Stimulated activated naive B cell treated with anti-CD40 and anti-IgM and Interleukin-4, amounts not matched to agents 10 μg/mL and 1 μg/mL and 100 μg/mL, for 72 hours (primary cell): ENCODE measurements at regions not wholly inside any gene's neighbourhood (a gene's known extent, or its start where the extent isn't known, plus 50 kb on each side); places are given as distances from the start of the nearest gene placed in this dataset.
"Not testable (repeated sequence)": the region's sequence is repeated elsewhere in the genome, so short reads cannot be mapped to it uniquely, and the experiment has no call there.

Source experiments
- ATAC-seq, 2 donors: fragments of 150-1000 bp; cut with Tn5 transposase; replicated peaks; 2 replicates each; pipeline ENCODE4 v1.10.0; 2021; ENCODE audit warnings: moderate library complexity in 1 of 2
- DNase-seq: peaks from one replicate; pipeline ENCODE4 v3.0.0; 2021
- H3K27ac Mint-ChIP-seq: one replicate; pipeline ENCODE4 v1.8.0; 2022; ENCODE audit warnings: mild to moderate bottlenecking, mixed read lengths
- H3K27me3 Mint-ChIP-seq, 2 donors: one replicate each; pipeline ENCODE4 v1.8.0; 2022; ENCODE audit warnings: mixed read lengths in 2 of 2
- H3K36me3 Mint-ChIP-seq, 2 donors: one replicate each; pipeline ENCODE4 v1.8.0; 2022; ENCODE audit warnings: mixed read lengths in 2 of 2, mild to moderate bottlenecking in 1 of 2
- H3K4me1 Mint-ChIP-seq, 2 donors: one replicate each; pipeline ENCODE4 v1.8.0; 2022; ENCODE audit warnings: mixed read lengths in 2 of 2, mild to moderate bottlenecking in 1 of 2
- H3K4me3 Mint-ChIP-seq, 2 donors: one replicate each; pipeline ENCODE4 v1.8.0; 2022; ENCODE audit warnings: mild to moderate bottlenecking in 2 of 2, mixed read lengths in 2 of 2, moderate library complexity in 1 of 2
- H3K9me3 Mint-ChIP-seq, 2 donors: one replicate each; pipeline ENCODE4 v1.8.0; 2022; ENCODE audit warnings: mixed read lengths in 2 of 2, mild to moderate bottlenecking in 1 of 2

DNA sequence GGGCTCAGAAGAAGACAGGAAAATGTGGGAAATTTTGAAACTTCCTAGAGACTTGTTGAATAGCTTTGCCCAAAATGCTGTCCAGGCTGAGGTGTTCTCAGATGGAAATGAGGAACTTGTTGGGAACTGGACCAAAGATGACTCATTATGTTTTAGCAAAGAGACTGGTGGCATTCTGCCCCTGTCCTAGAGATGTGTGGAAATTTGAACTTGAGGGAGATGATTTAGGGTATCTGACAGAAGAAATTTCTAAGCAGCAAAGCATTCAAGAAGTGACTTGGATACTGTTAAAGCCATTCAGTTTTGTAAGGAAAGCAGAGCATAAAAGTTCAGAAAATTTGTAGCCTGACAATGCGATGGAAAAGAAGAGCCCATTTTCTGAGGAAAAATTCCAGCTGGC lies 1052.7 kb downstream of the ROBO2 start:
- not testable (repeated sequence) for H3K4me3 Mint-ChIP-seq, DNase-seq, H3K4me1 Mint-ChIP-seq, H3K27ac Mint-ChIP-seq, H3K27me3 Mint-ChIP-seq, ATAC-seq, H3K36me3 Mint-ChIP-seq
- H3K9me3 Mint-ChIP-seq, result peaks cover 11 to 21% of the 10 kb centered on the region in 2 donors

DNA sequence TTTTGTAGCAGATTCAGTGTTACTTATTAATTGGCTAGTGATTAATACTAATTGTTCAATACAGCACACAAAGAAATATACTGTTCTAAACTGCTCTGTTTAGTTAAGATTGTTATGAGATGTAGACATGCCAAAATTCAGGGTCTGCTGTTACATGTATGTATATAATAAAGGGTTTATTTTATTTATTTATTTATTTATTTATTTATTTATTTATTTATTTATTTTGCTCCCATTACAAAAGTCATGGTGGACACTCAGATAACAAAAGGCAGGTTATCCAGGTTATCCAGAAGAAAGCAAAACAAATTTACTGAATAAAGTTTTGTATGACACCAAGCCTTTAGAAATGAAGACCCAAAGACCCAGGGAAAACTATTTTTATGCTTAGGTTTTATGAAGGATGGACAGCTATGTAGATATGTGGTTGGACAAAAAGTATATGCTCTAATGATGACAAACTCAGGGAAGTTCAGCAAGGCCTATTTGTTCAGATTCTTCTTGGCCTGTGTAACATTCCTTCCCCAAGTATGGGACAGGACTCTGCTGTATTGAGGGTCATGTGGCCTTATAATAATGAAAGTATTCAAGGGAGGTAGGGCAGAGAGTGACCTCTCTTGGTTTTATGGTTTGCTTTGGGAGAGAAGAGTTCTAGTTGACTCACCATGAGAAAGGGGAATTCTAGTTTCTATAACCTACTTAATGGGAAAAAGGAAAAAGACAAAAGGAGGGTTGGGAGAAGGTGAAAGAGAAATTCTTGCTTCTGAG lies 1056.8 kb downstream of the ROBO2 start:
- Mint-ChIP-seq H3K4me3 (no peak overlapping the region), H3K27me3 (no peaks in the 10 kb centered on the region)
- ATAC-seq, result no peak

DNA sequence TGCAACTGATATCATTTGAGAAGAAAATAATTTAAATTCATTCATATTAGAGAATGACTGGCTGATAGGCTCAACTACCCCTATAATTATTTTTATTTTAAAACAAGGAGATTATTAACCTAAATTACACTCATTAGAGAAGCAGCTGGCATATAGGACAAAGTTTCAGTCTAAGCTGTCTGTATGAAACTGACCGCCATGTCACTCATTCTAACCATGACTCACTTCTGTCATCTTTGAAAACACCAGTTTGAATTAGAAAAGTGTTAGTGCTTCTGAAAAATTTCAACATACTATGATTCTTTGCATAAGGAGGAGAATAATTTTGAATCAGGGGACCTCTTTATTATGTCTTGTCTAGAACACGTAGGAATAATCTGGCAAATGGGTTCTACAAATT lies 1058.5 kb downstream of the ROBO2 start:
- no peaks in the 10 kb centered on the region for H3K36me3 Mint-ChIP-seq
- H3K27ac Mint-ChIP-seq, result no peak overlapping the region
- DNase-seq, result no peak

More for the DNA sequence above, 1056.8 kb downstream of the ROBO2 start:
- H3K9me3 Mint-ChIP-seq, result peaks cover 12 to 24% of the 10 kb centered on the region in 2 donors
- no peak overlapping the region for H3K27ac Mint-ChIP-seq
- no peak for DNase-seq
- H3K36me3 Mint-ChIP-seq, result no peaks in the 10 kb centered on the region
- no peaks in the 10 kb centered on the region for H3K4me1 Mint-ChIP-seq

DNA sequence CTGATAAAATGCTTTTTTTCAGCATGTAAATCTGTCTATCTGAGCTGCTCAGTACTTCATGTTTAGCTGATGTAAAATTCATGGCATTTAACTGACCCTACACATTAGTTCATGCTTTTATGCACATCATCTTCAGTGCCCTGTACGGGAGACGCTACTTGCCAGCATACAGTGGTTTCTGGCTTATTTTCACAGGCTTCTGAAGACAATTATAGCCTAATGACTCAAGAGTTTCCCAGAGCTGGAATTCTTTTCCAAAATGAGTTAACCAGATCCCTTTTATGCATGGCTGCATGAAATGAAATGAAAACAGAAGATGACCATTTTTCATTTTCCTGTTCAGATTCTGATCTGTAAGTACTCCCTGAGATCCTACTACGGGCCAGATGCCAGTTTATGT lies 1061.5 kb downstream of the ROBO2 start:
- H3K27me3 Mint-ChIP-seq, result no peaks in the 10 kb centered on the region
- no peaks in the 10 kb centered on the region for H3K4me1 Mint-ChIP-seq
- DNase-seq (no peak), ATAC-seq (no peak)
- no peak overlapping the region for H3K27ac Mint-ChIP-seq
- peaks cover 3 to 4% of the 10 kb centered on the region in 2 donors for H3K9me3 Mint-ChIP-seq
- no peaks in the 10 kb centered on the region for H3K36me3 Mint-ChIP-seq
- H3K4me3 Mint-ChIP-seq, result no peak overlapping the region

More for the DNA sequence above, 1058.5 kb downstream of the ROBO2 start:
- ATAC-seq, result no peak
- H3K4me3 Mint-ChIP-seq, result no peak overlapping the region
- peaks cover 9 to 17% of the 10 kb centered on the region in 2 donors for H3K9me3 Mint-ChIP-seq
- no peaks in the 10 kb centered on the region for H3K27me3 Mint-ChIP-seq
- no peaks in the 10 kb centered on the region for H3K4me1 Mint-ChIP-seq

DNA sequence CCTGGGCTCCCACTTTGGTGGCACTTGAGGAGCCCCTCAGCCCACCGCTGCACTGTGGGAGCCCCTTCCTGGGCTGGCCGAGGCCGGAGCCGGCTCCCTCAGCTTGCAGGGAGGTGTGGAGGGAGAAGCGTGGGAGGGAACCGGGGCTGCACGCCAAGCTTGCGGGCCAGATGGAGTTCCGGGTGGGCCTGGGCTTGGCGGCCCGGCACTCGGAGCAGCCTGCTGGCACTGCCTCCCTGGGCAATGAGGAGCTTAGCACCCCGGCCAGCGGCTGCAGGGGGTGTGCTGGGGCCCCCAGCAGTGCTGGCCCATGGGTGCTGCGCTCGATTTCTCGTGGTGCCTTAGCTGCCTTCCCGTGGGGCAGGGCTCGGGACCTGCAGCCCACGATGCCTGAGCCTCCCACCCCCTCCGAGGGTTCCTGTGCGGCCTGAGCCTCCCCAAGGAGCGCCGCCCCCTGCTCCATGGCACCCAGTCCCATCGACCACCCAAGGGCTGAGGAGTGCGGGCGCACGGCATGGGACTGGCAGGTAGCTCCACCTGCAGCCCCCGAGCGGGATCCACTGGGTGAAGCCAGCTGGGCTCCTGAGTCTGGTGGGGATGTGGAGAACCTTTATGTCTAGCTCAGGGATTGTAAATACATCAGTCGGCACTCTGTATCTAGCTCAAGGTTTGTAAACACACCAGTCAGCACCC lies 1068.5 kb downstream of the ROBO2 start:
- not testable (repeated sequence) for H3K4me3 Mint-ChIP-seq, H3K4me1 Mint-ChIP-seq, H3K27me3 Mint-ChIP-seq, H3K36me3 Mint-ChIP-seq, H3K9me3 Mint-ChIP-seq, DNase-seq, H3K27ac Mint-ChIP-seq, ATAC-seq

DNA sequence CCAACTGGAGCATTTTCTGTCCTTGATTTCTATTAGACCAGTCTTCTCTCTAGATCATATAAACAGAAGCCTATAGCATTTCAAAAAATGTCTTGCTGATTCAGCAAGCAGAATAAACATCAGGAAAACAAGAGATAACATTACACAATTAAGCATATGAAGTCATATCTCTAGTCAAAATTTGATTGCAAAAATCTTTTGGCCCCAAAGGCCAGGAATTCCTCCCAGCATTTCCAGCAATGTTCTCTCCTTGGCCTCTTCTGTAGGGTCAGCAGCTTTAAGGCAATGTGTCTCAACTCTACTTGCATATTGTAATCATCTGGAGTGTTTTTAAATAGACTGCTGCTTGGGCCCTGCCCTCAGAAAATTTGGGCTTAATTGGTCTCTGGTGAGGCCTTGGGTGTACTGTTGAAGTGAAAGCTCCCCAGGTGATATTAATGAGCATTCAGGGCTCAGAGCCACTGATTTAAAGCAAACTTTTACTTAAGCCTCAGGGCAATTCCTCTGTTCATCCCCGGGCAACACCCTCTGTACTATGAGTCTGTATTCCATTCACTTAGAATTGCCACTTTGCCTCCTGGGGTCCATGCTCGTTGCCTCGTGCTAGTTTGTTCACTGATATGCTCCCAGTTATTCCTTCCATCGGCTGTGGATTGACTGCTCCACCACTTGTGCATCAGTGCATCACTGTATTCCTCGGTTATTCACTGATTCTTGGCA lies 1072.6 kb downstream of the ROBO2 start:
- Mint-ChIP-seq H3K27ac (no peak overlapping the region), H3K4me3 (no peak overlapping the region), H3K9me3 (peaks cover 4 to 5% of the 10 kb centered on the region in 2 donors), H3K36me3 (no peaks in the 10 kb centered on the region), H3K27me3 (no peaks in the 10 kb centered on the region), H3K4me1 (no peaks in the 10 kb centered on the region)
- no peak for ATAC-seq
- DNase-seq, result no peak

DNA sequence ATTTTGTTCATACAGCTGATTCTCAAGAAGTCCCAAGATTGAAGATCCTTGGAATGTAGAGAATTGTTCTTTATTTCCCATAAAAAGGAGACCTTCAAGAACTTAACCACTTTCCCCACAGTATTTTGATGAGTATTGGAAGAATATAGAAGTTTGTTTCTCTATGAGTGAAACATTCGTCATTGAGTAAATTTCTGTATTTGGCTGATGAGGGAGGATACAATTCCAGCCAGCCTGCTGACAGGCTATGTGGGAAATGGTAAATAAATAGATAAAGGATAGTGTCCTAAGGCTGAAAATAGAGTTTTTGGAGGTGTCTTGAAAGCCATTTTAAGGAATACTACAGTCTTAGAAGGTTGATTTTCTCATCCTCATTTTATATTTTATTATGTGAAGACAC lies 1076.1 kb downstream of the ROBO2 start:
- no peaks in the 10 kb centered on the region for H3K27me3 Mint-ChIP-seq
- H3K27ac Mint-ChIP-seq, result no peak overlapping the region
- ATAC-seq (no peak), DNase-seq (no peak)
- peaks cover 0 to 4% of the 10 kb centered on the region in 2 donors for H3K9me3 Mint-ChIP-seq
- H3K4me1 Mint-ChIP-seq, result no peaks in the 10 kb centered on the region
- H3K36me3 Mint-ChIP-seq, result no peaks in the 10 kb centered on the region
- H3K4me3 Mint-ChIP-seq, result no peak overlapping the region

DNA sequence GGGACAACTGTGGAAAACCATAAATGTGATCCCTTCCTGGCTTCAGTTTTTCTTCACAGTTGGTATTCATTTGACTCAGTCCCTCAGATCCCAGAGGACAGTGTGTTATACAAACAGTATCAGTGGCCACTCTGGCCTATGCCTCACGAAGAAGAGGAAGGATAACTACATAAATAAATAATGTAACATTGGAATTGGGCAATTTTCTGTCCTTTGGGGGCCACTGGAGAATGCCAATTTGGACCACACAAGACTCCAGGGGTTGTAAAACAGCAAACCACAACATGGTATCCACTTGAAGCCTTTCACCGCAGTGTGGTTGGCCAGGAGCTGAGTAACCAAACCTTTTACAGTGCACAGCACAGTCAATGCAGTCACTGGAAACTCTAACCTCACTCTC lies 1077.0 kb downstream of the ROBO2 start:
- Mint-ChIP-seq H3K4me1 (no peaks in the 10 kb centered on the region), H3K9me3 (peaks cover 0 to 4% of the 10 kb centered on the region in 2 donors), H3K27ac (no peak overlapping the region), H3K36me3 (no peaks in the 10 kb centered on the region), H3K4me3 (no peak overlapping the region), H3K27me3 (no peaks in the 10 kb centered on the region)
- DNase-seq, result no peak
- no peak for ATAC-seq

DNA sequence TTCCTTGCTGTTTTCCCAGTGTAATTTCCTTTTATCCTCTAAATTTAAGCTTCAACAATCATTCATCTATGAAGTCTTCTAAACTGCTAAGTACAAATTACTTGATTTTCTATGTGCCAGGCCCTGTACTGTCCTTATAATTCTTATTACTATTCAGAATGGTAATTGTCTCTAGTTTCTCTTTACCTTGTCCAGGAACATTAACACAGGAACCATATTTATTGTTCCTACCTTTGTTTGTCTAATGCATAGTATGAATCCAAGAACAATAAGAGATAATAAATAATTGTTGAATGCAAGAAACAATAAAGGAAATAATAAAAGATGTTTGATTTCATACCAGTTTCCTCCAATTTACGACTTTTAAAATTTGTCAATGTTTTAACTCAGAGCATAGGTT lies 1083.2 kb downstream of the ROBO2 start:
- no peak for ATAC-seq
- peaks cover 14 to 17% of the 10 kb centered on the region in 2 donors for H3K9me3 Mint-ChIP-seq
- no peak overlapping the region for H3K27ac Mint-ChIP-seq
- no peak overlapping the region for H3K4me3 Mint-ChIP-seq
- no peak for DNase-seq
- H3K27me3 Mint-ChIP-seq, result no peaks in the 10 kb centered on the region
- no peaks in the 10 kb centered on the region for H3K36me3 Mint-ChIP-seq
- H3K4me1 Mint-ChIP-seq, result no peaks in the 10 kb centered on the region

DNA sequence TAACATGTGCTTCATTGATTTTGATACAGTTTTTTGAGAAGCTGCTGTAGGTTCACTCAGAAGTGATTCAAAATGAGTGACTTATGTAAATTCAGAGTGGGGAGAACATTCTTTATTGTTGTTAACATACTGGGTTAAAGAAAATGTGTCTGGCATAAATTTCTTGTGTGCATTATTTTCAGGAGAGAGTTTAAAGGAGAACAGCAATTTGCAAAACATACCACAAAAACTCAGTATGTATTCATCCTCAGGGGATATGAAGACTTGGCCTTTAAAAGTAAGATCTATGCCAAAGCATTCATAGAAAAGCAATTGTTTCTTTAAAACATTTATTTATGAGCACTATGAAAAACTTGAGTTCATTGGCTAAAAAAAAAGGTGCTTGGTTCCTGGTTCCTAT lies 1089.8 kb downstream of the ROBO2 start:
- H3K27me3 Mint-ChIP-seq, result no peaks in the 10 kb centered on the region

DNA sequence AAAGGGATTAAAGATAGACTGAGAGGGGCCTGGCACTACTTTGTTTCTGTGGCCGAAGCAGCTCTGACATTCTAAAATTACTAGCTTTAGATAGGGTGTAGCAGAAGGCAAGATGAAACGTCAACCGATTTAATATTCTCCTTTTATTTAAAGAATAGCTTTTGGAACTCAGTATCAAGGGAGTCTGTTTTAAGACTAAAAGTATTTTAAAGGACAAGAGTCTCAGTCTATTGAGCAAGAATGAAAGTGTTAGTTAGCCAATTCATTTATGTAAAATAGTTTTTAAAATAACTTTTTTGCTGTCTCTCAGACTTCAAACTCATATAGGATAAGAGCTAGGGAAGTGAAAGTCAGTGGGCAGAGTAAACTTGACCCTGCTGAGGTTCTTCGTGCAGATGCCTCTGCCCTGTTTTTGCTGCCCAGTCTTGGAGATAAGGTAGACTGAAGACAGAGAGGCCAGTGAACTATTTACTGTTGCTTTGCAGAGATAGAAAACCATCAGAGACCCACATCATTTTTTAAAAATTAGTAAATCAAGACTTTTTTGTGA lies 1090.9 kb downstream of the ROBO2 start:
- Mint-ChIP-seq H3K27me3 (no peaks in the 10 kb centered on the region), H3K4me1 (no peaks in the 10 kb centered on the region), H3K36me3 (no peaks in the 10 kb centered on the region), H3K4me3 (no peak overlapping the region), H3K9me3 (peaks cover 8 to 12% of the 10 kb centered on the region in 2 donors), H3K27ac (no peak overlapping the region)
- ATAC-seq, result peak in 1 of 2 donors; percentile 36
- no peak for DNase-seq

More for the DNA sequence above, 1089.8 kb downstream of the ROBO2 start:
- H3K4me3 Mint-ChIP-seq, result no peak overlapping the region
- no peaks in the 10 kb centered on the region for H3K36me3 Mint-ChIP-seq
- ATAC-seq, result no peak
- no peak overlapping the region for H3K27ac Mint-ChIP-seq
- H3K9me3 Mint-ChIP-seq, result peaks cover 17% of the 10 kb centered on the region in 2 donors
- DNase-seq, result no peak
- no peaks in the 10 kb centered on the region for H3K4me1 Mint-ChIP-seq

DNA sequence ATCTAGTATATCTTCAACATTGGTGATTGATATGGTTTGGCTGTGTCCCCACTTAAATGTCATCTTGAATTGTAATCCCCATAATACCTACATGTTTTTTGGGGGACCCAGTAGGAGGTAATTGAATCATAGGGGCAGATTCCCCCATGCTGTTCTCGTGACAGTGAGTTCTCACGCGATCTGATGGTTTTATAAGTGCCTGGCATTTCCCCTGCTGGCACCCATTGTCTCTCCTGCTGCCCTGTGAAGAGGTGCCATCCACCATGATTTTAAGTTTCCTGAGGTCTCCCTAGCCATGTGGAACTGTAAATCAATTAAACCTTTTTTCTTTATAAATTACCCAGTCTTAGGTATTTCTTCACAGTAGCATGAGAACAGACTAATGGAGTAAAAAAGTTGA lies 1094.6 kb downstream of the ROBO2 start:
- Mint-ChIP-seq H3K27me3 (no peaks in the 10 kb centered on the region), H3K36me3 (no peaks in the 10 kb centered on the region), H3K27ac (no peak overlapping the region), H3K4me1 (no peaks in the 10 kb centered on the region), H3K4me3 (no peak overlapping the region), H3K9me3 (peaks cover 2 to 4% of the 10 kb centered on the region in 2 donors)
- DNase-seq, result no peak
- ATAC-seq, result no peak

DNA sequence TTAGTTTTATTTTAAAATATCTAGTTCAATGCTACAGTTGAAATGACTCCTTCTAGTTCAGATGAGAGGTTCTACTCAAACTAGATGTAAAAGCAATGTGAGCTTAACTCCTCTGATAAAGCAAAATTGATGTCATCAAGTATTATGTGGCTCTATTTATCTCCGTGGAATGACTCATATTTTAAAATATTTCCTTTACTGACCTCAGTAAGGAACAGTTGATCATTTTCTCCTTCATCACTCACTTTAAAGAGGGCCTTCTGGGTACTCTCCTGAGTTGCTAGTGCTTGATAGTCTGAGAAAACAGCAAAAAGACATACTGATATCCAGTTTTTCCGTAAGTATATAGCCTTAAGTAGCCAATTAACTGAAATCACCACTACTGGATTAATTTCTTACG lies 1099.3 kb downstream of the ROBO2 start:
- Mint-ChIP-seq H3K4me3 (no peak overlapping the region), H3K27me3 (no peaks in the 10 kb centered on the region), H3K36me3 (no peaks in the 10 kb centered on the region), H3K9me3 (peaks cover 6 to 10% of the 10 kb centered on the region in 2 donors), H3K27ac (no peak overlapping the region), H3K4me1 (no peaks in the 10 kb centered on the region)
- ATAC-seq (no peak), DNase-seq (no peak)

DNA sequence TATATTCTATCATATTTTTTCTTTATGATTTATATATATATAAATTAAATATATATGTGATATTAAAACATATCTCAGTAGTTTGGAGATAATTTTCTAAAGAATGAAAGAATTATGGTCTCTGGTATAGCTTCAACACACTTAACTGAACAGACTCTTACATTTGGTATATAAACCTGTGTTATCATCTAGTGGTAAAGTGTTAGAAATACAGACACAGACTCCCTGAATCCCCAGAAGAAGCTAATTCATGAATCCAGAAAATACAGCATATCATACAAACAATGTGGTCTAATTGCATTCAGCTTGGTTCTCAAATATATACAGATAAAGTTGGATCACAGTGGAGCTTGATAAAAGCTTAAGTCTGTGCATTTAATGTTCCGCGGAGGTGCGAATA lies 1100.4 kb downstream of the ROBO2 start:
- DNase-seq (no peak), ATAC-seq (no peak)
- no peak overlapping the region for H3K4me3 Mint-ChIP-seq
- no peaks in the 10 kb centered on the region for H3K36me3 Mint-ChIP-seq
- no peaks in the 10 kb centered on the region for H3K27me3 Mint-ChIP-seq
- H3K27ac Mint-ChIP-seq, result no peak overlapping the region
- peaks cover 6 to 11% of the 10 kb centered on the region in 2 donors for H3K9me3 Mint-ChIP-seq
- no peaks in the 10 kb centered on the region for H3K4me1 Mint-ChIP-seq
